Ovary (tissue), 7 donors: ENCODE measurements at regions not wholly inside any gene's neighbourhood (a gene's known extent, or its start where the extent isn't known, plus 50 kb on each side); places are given as distances from the start of the nearest gene placed in this dataset.

Source experiments
- DNase-seq, 5 donors: peaks; one replicate each; pipeline ENCODE4 v3.0.0-alpha.2; 2019 to 2020
- H3K27ac ChIP-seq, 2 donors: fragments of 200-600 bp; one replicate each; pipeline versions ENCODE4 v1.5.1 to v1.8.0; 2019 to 2022
- H3K27me3 ChIP-seq: fragments of 200-600 bp; one replicate; pipeline ENCODE4 v1.8.0; 2022
- H3K36me3 ChIP-seq: fragments of 200-600 bp; sonication (generic); one replicate; pipeline ENCODE4 v1.5.1; 2019
- H3K4me1 ChIP-seq: one replicate; pipeline ENCODE4 v1.8.1; 2013; ENCODE audit warnings: mild to moderate bottlenecking, moderate library complexity; ENCODE audit not compliant: insufficient read depth
- H3K4me3 ChIP-seq: fragments of 200-600 bp; sonication (generic); one replicate; pipeline ENCODE4 v1.5.1; 2017
- H3K9me3 ChIP-seq, 2 donors: fragments of 200-600 bp in 1 of 2; sonication (generic) in 1 of 2; one replicate each; pipeline versions ENCODE4 v1.5.1 to v1.8.1; 2013 to 2019; ENCODE audit warnings: mild to moderate bottlenecking in 1 of 2, moderate library complexity in 1 of 2
- CTCF ChIP-seq, 3 donors: fragments of 450-650 bp in 2 of 3; fragments of 200-600 bp in 1 of 3; IDR thresholded peaks; one replicate each; pipeline versions ENCODE4 v1.5.1 to v1.8.0; 2016 to 2022; ENCODE audit warnings: antibody characterized with exemption in 3 of 3, mild to moderate bottlenecking in 1 of 3
- EP300 ChIP-seq: sonication (generic); formaldehyde crosslinking; IDR thresholded peaks from one replicate; pipeline ENCODE4 v1.6.1; 2017; ENCODE audit warnings: antibody characterized with exemption
- POLR2A ChIP-seq: fragments of 450-650 bp; IDR thresholded peaks from one replicate; pipeline ENCODE4 v1.6.1; 2017; ENCODE audit warnings: antibody characterized with exemption, mild to moderate bottlenecking, moderate library complexity
- WGBS, 3 donors: extraction: QIAGEN DNeasy Blood & Tissue Kit in 1 of 3; methylation state at CpG; one replicate each; pipeline versions ENCODE4 v1.1.5 to v1.1.7; 2013 to 2017; 5-methylcytosine and 5-hydroxymethylcytosine counted together
- intact Hi-C, 4 donors: fragments of 100-400 bp; cut with DNase I; formaldehyde crosslinking; loops; one replicate each; pipeline versions ENCODE4 v1.11.0 to v1.15.1; 2022 to 2023
- donor health status: DM: no; HTN: no; CAD: no; lungs with moderate emphysema.
- donor health status: DM: no; HTN: no; CAD: no.
- donor health status: Bipolar disorder and iron deficiency.
- donor health status: DM: no; HTN: no; CAD: no.
- donor health status: DM: yes; HTN: yes; CAD: no.

GRCh38 chr5:82835488-82835887, 241.7 kb downstream of the TMEM167A start:
- intact Hi-C loops = loop anchor here in 1 of 4 donors (10.0 kb wide), 1 partner anchor 1339 kb away; no protein-coding TSS in a partner anchor
- Histone ChIP-seq H3K4me1 (no peaks in the 10 kb centered on the region), H3K36me3 (no peaks in the 10 kb centered on the region), H3K9me3 (no peaks in the 10 kb centered on the region), H3K27ac (no peak overlapping the region), H3K4me3 (no peak overlapping the region), H3K27me3 (no peaks in the 10 kb centered on the region)
- TF ChIP-seq EP300 = no peak
- no peak for TF ChIP-seq POLR2A
- TF ChIP-seq CTCF (IDR thresholded peaks at IDR 0.05) = no peak
- DNase-seq = no peak

- no peak overlapping the region for H3K4me3 ChIP-seq
- no peak for TF ChIP-seq CTCF (IDR thresholded peaks at IDR 0.05)
- no peak for TF ChIP-seq EP300
- TF ChIP-seq POLR2A = no peak
- no peaks in the 10 kb centered on the region for H3K36me3 ChIP-seq
- no peaks in the 10 kb centered on the region for H3K9me3 ChIP-seq
- no peak overlapping the region for H3K27ac ChIP-seq
- no peaks in the 10 kb centered on the region for H3K4me1 ChIP-seq
- intact Hi-C loops = loop anchor here in 1 of 4 donors (10.0 kb wide), 1 partner anchor 1341 kb away; no protein-coding TSS in a partner anchor
- no peaks in the 10 kb centered on the region for H3K27me3 ChIP-seq
- no peak for DNase-seq
These were observed 243.0 kb downstream of the TMEM167A start for GRCh38 chr5:82834151-82834550.

GRCh38 chr5:82833277-82833676, 243.9 kb downstream of the TMEM167A start:
- intact Hi-C loops = loop anchor here in 1 of 4 donors (10.0 kb wide), 1 partner anchor 1342 kb away; no protein-coding TSS in a partner anchor
- H3K9me3 ChIP-seq = no peaks in the 10 kb centered on the region
- 87 to 90% (median 89%) methylated on average over 3 of the region's 3 CpGs for WGBS, 3 donors
- no peak overlapping the region for H3K27ac ChIP-seq
- H3K36me3 ChIP-seq = no peaks in the 10 kb centered on the region
- no peaks in the 10 kb centered on the region for H3K27me3 ChIP-seq
- H3K4me1 ChIP-seq = no peaks in the 10 kb centered on the region
- no peak for TF ChIP-seq CTCF (IDR thresholded peaks at IDR 0.05)
- TF ChIP-seq EP300 = no peak
- TF ChIP-seq POLR2A = no peak
- DNase-seq = no peak
- no peak overlapping the region for H3K4me3 ChIP-seq

GRCh38 chr5:82832445-82832844, 244.7 kb downstream of the TMEM167A start:
- Histone ChIP-seq H3K4me1 (no peaks in the 10 kb centered on the region), H3K27me3 (no peaks in the 10 kb centered on the region), H3K36me3 (no peaks in the 10 kb centered on the region), H3K4me3 (no peak overlapping the region), H3K27ac (no peak overlapping the region), H3K9me3 (no peaks in the 10 kb centered on the region)
- DNase-seq = no peak
- WGBS, 3 donors = 79 to 96% (median 79%) methylated on average over 2 of the region's 2 CpGs
- intact Hi-C loops = loop anchor here in 1 of 4 donors (10.0 kb wide), 1 partner anchor 1342 kb away; no protein-coding TSS in a partner anchor
- TF ChIP-seq CTCF (IDR thresholded peaks at IDR 0.05) (no peak), POLR2A (no peak), EP300 (no peak)

- H3K36me3 ChIP-seq = no peaks in the 10 kb centered on the region
- no peak overlapping the region for H3K4me3 ChIP-seq
- intact Hi-C loops = no loop called here
- DNase-seq = no peak
- H3K27ac ChIP-seq = no peak overlapping the region
- H3K27me3 ChIP-seq = no peaks in the 10 kb centered on the region
- H3K4me1 ChIP-seq = no peaks in the 10 kb centered on the region
- 60 to 74% (median 68%) methylated on average over 3 of the region's 3 CpGs for WGBS, 3 donors
- no peaks in the 10 kb centered on the region for H3K9me3 ChIP-seq
- TF ChIP-seq EP300 = no peak
- TF ChIP-seq POLR2A = no peak
- TF ChIP-seq CTCF (IDR thresholded peaks at IDR 0.05) = no peak
These were observed 249.0 kb downstream of the TMEM167A start for GRCh38 chr5:82828211-82828610.
